CD4-positive, alpha-beta T cell treated with Interleukin-1 beta for 1 hour (primary cell): ENCODE measurements at regions not wholly inside any gene's neighbourhood (a gene's known extent, or its start where the extent isn't known, plus 50 kb on each side); places are given as distances from the start of the nearest gene placed in this dataset.

Experiments used
- DNase-seq, 2 donors: peaks; one replicate each; pipeline ENCODE4 v3.0.0-alpha.2; 2020 to 2022

DNA sequence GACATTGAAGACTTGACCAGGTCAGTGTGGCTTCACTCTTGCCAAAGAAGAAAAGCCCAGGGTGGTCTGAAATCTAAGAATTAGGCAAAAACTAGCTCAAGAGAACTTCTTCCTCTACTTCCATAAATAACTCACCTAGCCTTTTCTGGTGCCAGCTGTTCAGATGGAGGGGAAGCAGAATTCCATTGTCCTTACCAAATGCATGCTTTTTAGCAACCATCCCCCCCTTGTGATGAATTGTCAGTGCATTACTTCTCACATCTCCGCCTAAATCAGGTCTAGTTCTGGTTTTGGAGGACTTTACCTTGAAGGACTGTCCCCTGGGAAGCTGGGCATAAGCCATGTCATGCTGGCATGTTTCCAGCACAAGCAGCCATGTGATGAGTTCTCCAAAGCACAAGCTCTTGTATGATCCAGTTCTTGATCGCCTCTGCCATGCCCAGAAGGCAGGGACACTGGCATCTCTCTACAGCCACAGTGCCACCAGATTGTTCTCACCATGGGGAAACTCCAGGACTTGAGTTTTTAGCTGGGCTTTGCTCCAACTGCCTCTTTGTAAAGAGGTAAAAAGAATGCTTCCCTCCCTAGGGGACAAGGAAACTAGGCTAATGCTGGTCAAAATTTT, 96.4 kb upstream of the IL12A start:
- no peak for DNase-seq

- no peak for DNase-seq
Observed at GRCh38 chr3:159892801-159893200, 95.8 kb upstream of the IL12A start.

DNA sequence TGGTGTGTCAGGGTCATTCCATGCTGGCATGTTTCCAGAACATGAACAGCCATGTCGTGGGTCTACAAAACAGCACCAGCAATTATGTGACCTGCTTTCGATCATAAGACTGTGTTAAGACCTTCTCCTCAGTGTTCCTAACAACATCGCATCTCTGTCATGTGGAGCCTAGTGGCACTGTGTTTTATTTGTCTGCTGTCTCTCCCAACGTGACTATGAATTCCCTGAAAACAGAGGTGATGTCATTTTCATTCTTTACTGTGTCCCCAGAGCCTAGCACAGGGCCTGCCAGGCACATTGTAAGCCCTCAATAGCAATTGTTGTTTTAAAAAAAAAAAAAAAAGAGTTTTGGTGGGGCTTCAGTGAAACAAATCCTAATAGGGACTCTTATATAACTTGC, 94.2 kb upstream of the IL12A start:
- DNase-seq: no peak

- no peak for DNase-seq
Observed at GRCh38 chr3:159895430-159895829, 93.2 kb upstream of the IL12A start.

- DNase-seq: no peak
Observed at GRCh38 chr3:159896543-159896942, 92.1 kb upstream of the IL12A start.

- no peak for DNase-seq
Observed at GRCh38 chr3:159897331-159898075, 91.1 kb upstream of the IL12A start.

DNA sequence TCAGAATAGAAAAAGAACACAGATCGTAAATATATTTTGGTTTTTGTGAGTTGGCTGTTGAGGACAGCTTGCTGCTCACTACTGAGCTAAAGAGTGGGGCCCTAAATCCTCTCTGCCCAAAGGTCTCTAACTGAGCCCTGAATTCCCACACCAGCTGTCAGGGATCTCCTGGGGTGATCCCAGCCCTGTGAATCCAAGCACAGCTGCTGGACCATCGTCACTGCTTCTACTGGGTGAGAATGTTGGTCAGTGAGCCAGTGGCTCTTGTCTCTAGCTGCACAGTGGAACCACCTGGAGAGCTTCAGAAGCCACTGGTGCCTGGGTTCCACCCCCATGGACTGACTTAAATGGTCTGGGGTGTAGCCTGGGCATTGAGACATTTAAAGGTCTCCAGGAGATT, 90.5 kb upstream of the IL12A start:
- no peak for DNase-seq

GRCh38 chr3:159899166-159899565, 89.5 kb upstream of the IL12A start:
- no peak for DNase-seq

DNA sequence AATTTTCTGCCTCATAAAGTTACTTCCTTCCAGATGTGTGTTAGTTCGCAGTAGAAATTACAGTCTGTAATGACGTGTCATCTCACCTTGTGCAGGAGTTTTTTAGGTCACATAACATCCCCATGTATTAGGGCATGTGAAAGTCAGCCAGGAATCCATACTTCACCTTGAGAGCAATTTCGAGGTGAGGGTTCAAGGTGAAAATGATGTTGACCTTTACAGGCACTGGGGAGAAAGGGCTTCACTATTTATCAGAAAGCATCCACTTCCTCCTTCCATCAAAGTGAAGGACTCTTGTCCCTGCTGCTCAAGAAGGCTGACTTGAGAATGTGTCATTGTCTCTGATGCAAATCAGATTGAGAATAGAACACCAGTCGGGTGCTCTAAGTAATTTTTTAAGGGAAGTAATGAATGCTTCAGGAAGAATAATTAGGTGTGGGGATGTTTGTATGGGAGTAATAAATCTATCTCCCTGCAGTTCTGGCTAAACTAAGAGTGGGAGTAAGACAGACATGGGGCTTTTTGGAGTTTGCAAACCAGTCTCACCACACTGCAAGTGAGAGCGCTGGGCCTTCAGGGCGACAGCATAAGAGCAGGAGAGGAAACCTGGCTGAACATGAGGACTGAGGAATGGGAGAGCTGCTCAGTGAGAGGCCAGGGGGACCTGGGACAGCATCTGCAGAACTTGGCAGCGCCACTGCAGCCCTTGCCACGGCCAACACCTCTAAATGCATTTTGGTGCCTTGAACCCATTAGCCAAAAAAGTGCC, 85.9 kb upstream of the IL12A start:
- no peak for DNase-seq

GRCh38 chr3:159904455-159904854, 84.2 kb upstream of the IL12A start:
- no peak for DNase-seq

DNA sequence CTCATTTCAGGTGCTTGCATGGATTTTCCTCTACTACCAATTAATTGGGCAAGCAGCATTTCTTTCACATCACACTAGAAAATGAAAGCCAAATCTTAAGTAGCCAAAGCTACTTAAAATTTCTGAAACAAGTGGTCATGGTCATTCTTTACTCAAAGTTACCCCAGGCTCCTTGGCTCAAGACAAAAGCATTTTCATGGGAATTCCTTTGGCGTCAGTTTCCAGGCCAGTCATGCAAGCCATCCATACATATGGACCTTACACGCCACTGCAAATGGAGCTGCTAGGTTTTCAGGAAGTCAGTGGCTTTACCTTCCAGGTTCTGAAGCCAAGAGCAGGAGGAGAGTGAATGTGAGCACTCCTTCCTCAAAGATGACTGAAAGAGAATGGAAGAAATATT, 83.7 kb upstream of the IL12A start:
- DNase-seq: no peak

- no peak for DNase-seq
Observed at GRCh38 chr3:159907828-159908227, 80.8 kb upstream of the IL12A start.

- peak in 1 of 2 donors; percentile 21 for DNase-seq
Observed at GRCh38 chr3:159910991-159911663, 77.5 kb upstream of the IL12A start.

DNA sequence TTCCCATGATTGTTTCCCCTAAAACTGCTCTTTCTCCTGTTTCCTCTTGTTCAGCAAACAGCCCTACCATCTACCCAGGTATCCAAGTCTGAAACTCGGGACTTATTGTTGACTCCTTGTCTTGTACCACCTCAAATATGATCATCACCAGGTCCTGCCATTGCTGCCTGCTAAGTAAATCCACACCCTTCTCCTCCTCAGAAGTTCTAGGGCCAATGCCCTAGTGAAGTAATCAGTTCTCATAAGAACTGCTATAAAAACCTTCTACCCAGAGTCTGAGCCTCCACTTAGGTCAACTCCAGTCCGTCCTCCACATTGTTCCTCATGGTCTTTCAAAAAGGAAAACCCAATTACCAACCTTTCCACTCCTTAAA, 77.0 kb upstream of the IL12A start:
- DNase-seq: no peak

DNA sequence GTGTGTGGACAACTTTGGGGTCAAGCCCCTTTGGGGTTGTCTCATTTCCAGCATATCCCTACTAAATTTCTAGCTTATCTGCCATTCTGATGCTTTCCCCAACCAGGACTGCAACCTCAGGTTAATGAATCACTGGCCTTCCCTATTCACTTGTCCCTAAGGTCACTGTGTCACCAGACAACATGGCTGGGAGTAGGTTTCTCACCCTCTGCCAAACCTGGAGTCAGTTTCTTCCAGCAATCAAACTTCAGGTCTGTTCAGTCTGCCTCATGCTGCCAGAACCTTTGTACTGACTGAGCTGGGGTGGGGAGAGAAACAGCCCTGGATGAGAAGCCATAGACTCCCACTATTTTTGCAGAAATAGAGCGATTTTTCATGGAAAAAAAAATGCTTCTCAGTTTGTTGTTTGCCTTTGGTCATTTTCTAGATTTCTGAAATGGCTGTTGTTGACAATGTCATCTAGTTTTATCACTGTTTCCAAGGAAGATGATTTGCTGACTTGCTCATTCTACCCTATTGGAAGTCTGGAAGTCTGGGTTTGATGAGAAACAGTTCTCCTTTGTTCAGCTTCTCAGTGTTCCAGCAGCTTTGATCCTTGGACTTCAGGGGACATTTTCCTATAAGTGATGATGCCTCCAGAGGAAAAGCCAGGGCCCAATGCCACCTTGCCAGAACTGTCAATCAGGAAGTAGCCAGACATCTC, 74.8 kb upstream of the IL12A start:
- no peak for DNase-seq

- no peak for DNase-seq
Observed at GRCh38 chr3:159914426-159914825, 74.2 kb upstream of the IL12A start.

DNA sequence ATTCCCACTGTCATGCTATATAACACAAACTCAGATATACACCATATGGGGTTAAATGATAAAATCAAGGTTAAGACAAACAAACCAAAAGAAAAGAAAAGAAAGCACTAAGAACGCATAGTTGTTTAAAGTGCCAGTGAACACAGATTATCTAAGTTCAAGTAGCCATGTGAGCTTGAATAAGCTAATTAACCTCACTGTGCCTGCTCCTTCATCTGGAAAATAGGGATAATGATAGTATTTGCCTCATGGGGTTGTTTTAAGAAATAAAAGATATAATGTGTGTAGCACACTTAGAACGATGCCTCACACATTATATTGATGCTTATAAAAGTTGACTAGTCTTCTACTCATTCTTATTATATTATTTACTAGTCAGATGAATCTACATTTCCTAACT, 72.6 kb upstream of the IL12A start:
- no peak for DNase-seq

GRCh38 chr3:159917141-159917540, 71.5 kb upstream of the IL12A start:
- DNase-seq: no peak

DNA sequence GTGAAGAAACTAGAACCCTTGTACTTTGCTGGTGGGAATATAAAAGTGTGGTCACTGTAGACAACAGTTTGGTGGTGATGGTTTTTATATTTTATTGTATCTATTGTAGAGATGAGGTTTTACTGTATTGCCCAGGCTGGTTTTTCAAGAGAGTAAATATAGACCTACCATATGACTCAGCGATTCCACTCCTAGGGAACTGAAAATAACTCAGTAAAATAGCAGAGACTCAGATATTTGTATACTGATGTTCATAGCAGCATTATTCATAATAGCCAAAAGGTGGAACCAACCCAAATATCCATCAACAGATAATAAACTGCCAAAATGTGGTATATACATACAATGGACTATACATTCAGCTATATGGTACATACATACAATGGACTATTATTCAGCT, 68.8 kb upstream of the IL12A start:
- no peak for DNase-seq

GRCh38 chr3:159922193-159922840, 66.3 kb upstream of the IL12A start:
- no peak for DNase-seq

DNA sequence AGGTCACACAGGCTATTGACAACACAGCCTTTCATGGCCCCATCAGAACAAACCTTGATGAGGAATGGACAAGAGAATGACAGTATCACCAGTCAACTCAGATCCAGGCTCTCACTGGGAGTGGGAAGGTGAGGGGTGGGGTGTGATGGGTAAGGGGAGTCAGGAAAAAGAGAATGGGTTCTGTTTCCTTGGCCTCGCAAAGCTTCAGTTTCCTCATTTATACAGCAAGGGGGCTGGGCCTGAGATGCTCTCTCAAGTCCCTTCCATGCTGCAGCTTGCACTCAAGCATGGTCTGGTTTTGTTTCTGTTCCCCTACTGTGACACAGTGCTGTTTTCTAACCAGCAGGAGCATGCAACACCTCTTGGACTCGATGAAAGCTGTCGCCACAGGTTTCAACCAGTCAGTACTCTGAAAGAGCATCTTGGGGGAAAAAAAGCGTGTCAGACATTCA, 65.7 kb upstream of the IL12A start:
- peak in 1 of 2 donors; percentile 33 for DNase-seq

DNA sequence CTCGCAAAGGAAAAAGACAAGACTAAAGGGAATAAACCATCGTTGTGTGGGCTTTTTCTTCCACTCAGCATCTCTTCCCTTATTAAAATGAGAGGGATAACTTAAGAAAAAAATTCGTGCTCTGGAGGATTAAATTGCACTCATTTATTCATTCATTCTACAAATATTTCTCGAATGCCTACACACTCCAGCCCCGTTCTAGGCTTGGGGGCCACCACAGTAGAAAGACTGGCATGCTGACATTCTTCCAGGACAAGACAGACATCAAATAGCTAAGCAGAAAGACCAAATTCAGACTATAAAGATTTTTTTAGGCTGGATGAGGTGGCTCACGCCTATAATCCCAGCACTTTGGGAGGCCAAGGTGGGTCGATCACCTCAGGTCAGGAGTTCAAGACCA, 65.3 kb upstream of the IL12A start:
- no peak for DNase-seq
